ENCODE measurements at regions not wholly inside any gene's neighbourhood (a gene's known extent, or its start where the extent isn't known, plus 50 kb on each side); places are given as distances from the start of the nearest gene placed in this dataset.

DNA sequence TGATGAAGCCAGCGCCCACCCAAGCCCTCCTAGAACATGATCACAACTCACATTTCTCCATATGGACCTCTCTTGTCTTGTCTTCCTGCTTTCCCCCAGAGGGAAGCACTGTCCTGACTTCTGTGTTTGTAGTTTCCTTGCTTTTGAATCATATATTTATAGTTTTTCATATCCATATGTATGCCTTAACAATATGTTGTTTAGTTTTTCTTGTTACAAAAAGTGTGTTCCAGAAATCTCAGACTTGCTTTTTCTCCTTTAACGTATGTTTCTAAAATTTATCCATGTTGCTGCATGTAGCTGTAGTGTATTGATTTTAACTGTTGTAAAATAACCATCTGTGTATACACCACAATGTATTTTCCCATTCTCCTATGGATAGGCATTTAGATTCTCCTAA lies 182.0 kb upstream of the SMIM23 start:
- H3K27ac ChIP-seq: no peak overlapping the region
- intact Hi-C loops (cut with DNase I; ENCODE audit: low total_unique reads): loop anchor here (5.0 kb wide), 1 partner anchor 181 kb away; no protein-coding TSS in a partner anchor
- H3K4me1 ChIP-seq: peaks cover 0 to 9% (median 7%) of the 10 kb centered on the region in 4 donors
- no peaks in the 10 kb centered on the region for H3K36me3 ChIP-seq
- H3K4me3 ChIP-seq: no peak overlapping the region
- no peaks in the 10 kb centered on the region for H3K9me3 ChIP-seq
- no peak for DNase-seq
- H3K27me3 ChIP-seq: no peaks in the 10 kb centered on the region
- TF ChIP-seq, protein P1, sequence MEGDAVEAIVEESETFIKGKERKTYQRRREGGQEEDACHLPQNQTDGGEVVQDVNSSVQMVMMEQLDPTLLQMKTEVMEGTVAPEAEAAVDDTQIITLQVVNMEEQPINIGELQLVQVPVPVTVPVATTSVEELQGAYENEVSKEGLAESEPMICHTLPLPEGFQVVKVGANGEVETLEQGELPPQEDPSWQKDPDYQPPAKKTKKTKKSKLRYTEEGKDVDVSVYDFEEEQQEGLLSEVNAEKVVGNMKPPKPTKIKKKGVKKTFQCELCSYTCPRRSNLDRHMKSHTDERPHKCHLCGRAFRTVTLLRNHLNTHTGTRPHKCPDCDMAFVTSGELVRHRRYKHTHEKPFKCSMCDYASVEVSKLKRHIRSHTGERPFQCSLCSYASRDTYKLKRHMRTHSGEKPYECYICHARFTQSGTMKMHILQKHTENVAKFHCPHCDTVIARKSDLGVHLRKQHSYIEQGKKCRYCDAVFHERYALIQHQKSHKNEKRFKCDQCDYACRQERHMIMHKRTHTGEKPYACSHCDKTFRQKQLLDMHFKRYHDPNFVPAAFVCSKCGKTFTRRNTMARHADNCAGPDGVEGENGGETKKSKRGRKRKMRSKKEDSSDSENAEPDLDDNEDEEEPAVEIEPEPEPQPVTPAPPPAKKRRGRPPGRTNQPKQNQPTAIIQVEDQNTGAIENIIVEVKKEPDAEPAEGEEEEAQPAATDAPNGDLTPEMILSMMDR (IDR thresholded peaks at IDR 0.05): no peak

DNA sequence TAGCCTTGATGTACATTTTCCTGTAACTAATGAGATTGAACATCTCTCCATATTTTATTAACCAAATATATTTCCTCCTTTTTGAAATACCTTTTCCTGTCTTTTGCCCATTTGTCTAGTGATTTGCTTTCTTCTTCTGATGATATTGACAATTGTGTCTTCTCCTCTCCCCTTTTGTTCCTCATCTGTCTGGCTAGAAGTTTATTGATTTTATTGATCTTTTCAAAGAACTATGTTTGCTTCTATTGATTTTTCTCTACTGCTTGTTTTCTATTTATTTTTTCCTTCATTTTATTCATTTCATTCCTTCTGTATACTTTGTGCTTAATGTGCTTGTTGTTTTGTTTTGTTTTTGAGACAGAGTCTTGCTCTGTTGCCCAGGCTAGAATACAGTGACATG lies 181.4 kb upstream of the SMIM23 start:
- peaks cover 0 to 9% (median 7%) of the 10 kb centered on the region in 4 donors for H3K4me1 ChIP-seq
- intact Hi-C loops (cut with DNase I; ENCODE audit: low total_unique reads): loop anchor here (5.0 kb wide), 1 partner anchor 182 kb away; no protein-coding TSS in a partner anchor
- no peaks in the 10 kb centered on the region for H3K36me3 ChIP-seq
- H3K9me3 ChIP-seq: no peaks in the 10 kb centered on the region
- peaks cover 0 to 6% of the 10 kb centered on the region in 2 donors for H3K27me3 ChIP-seq
- no peak overlapping the region for H3K27ac ChIP-seq
- H3K4me3 ChIP-seq: no peak overlapping the region
- TF ChIP-seq, protein P1 (IDR thresholded peaks at IDR 0.05): no peak
- DNase-seq: no peak

DNA sequence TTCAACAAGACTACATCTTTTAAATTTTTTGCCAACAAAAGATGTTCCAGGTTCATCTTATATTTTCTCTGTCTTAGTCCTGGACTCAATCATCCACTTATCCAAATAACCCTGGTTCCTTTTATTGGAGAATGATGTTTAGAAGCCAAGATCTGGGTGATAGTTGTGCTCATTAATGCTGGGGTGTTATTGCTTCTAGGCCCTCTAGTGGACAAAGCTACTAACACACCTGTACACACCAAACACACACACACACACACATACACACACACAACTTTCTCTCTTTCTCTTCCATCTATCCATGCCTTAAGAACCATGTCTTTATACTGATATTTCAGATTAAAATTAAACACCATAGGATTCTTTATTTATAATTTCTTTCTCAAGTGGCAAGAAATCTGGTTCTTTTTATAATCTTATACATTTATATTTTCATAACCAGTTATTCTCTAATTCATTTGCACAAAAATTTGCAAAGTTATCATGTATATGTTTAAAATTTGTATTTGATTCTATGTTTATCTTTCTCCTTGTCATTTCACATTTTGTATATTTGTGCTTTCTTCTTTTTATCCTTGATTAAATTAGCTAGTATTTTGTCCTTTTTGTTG lies 179.1 kb upstream of the SMIM23 start:
- Histone ChIP-seq H3K27ac (no peak overlapping the region), H3K9me3 (no peaks in the 10 kb centered on the region), H3K4me3 (no peak overlapping the region), H3K27me3 (peaks cover 0 to 7% of the 10 kb centered on the region in 2 donors), H3K36me3 (no peaks in the 10 kb centered on the region), H3K4me1 (no peaks in the 10 kb centered on the region)
- TF ChIP-seq, protein P1 (IDR thresholded peaks at IDR 0.05): no peak
- intact Hi-C loops (cut with DNase I; ENCODE audit: low total_unique reads): no loop called here
- DNase-seq: no peak

DNA sequence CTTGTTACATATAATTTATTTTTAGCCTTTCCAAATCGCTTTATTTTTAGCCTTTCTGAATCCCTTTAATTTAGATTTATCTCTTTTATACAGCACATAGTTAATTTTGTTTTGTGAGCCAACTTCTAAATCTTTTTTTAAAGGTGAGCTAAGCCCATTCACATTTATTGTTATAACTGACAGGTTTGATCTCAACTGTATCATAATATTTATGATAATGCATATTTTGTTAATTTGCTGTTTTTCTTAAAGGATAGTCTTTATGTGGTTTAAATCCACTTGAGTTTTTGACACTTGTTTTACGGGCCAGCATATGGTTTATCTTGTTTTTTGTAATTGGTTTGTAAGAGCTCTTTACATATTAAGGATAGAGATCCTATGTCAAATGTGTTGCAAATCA lies 177.8 kb upstream of the SMIM23 start:
- H3K4me1 ChIP-seq: no peaks in the 10 kb centered on the region
- no peaks in the 10 kb centered on the region for H3K36me3 ChIP-seq
- DNase-seq: no peak
- TF ChIP-seq, protein P1 (IDR thresholded peaks at IDR 0.05): no peak
- no peak overlapping the region for H3K4me3 ChIP-seq
- intact Hi-C loops (cut with DNase I; ENCODE audit: low total_unique reads): no loop called here
- H3K9me3 ChIP-seq: no peaks in the 10 kb centered on the region
- no peak overlapping the region for H3K27ac ChIP-seq
- H3K27me3 ChIP-seq: peaks cover 0 to 10% of the 10 kb centered on the region in 2 donors

DNA sequence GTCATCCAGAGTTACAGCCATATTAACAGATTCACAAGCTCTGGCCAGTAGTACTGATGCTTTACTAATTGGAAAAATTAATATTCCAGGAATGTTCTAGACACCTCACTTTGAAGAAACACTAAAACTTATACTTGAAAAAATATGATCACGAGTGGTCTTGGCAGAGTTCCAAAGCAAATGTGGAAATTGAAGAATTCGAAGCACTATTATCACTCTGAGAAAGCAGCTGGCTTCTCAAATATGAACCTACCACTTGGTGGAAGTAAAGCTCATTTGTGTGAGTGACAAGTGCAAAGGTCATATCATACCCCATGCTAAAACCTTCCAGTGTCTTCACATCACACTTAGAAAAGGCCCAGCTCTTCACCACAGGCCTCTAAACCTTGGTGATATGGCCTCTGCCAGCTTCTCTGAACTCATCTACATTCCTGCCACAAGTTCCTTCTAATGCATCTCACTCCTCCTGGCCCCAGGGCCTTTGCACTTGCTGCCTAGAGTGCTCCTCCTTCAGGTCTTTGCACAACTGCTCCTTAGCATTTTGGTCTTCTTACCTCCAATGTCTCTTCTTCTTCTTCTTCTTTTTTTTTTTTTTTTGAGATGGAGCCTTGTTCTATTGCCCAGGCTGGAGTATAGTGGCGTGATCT lies 175.7 kb upstream of the SMIM23 start:
- intact Hi-C loops (cut with DNase I; ENCODE audit: low total_unique reads): no loop called here
- DNase-seq: no peak

More for the DNA sequence above, 175.7 kb upstream of the SMIM23 start:
- TF ChIP-seq, protein P1 (IDR thresholded peaks at IDR 0.05): no peak
- Histone ChIP-seq H3K4me1 (no peaks in the 10 kb centered on the region), H3K27me3 (peaks cover 0 to 25% of the 10 kb centered on the region in 2 donors), H3K36me3 (no peaks in the 10 kb centered on the region), H3K9me3 (no peaks in the 10 kb centered on the region), H3K27ac (no peak overlapping the region), H3K4me3 (no peak overlapping the region)

All from tibial artery (tissue), 4 donors.